Lung (tissue), 11 donors: ENCODE measurements at regions not wholly inside any gene's neighbourhood (a gene's known extent, or its start where the extent isn't known, plus 50 kb on each side); places are given as distances from the start of the nearest gene placed in this dataset.

Experiments used
- ATAC-seq: fragments of 200-7000 bp; cut with Tn5 transposase; one replicate; pipeline ENCODE4 v1.9.1; 2020; ENCODE audit warnings: moderate number of reproducible peaks; ENCODE audit not compliant: insufficient read depth, low FRiP score
- DNase-seq, 3 donors: peaks; one replicate each; pipeline ENCODE4 v3.0.0-alpha.2; 2013 to 2017
- H3K27ac ChIP-seq, 2 donors: one replicate each; pipeline ENCODE4 v1.5.1; 2013; ENCODE audit warnings: mild to moderate bottlenecking in 2 of 2, moderate library complexity in 2 of 2, control low read depth in 1 of 2, inconsistent platforms in 1 of 2, low read depth in 1 of 2, low read length in 1 of 2
- H3K27me3 ChIP-seq, 3 donors: one replicate each; pipeline ENCODE4 v1.5.1; 2013; ENCODE audit warnings: low read length in 2 of 3; ENCODE audit not compliant: control insufficient read depth in 3 of 3, insufficient read depth in 3 of 3
- H3K36me3 ChIP-seq, 4 donors: one replicate each; pipeline ENCODE4 v1.5.1; 2013; ENCODE audit warnings: low read length in 4 of 4, mild to moderate bottlenecking in 1 of 4, moderate library complexity in 1 of 4; ENCODE audit not compliant: control insufficient read depth in 4 of 4, insufficient read depth in 4 of 4
- H3K4me1 ChIP-seq, 5 donors: one replicate each; pipeline ENCODE4 v1.5.1; 2013; ENCODE audit warnings: low read length in 5 of 5, mild to moderate bottlenecking in 2 of 5, moderate library complexity in 1 of 5; ENCODE audit not compliant: control insufficient read depth in 5 of 5, insufficient read depth in 5 of 5
- H3K4me3 ChIP-seq: one replicate; pipeline ENCODE4 v1.5.1; 2013; ENCODE audit warnings: mild to moderate bottlenecking, control low read depth, moderate library complexity
- H3K9ac ChIP-seq, 2 donors: one replicate each; pipeline ENCODE4 v1.5.1; 2013; ENCODE audit warnings: low read length in 2 of 2, control low read depth in 1 of 2; ENCODE audit not compliant: insufficient read depth in 1 of 2
- H3K9me3 ChIP-seq, 4 donors: one replicate each; pipeline ENCODE4 v1.5.1; 2013; ENCODE audit warnings: low read length in 3 of 4, mild to moderate bottlenecking in 1 of 4, moderate library complexity in 1 of 4; ENCODE audit not compliant: control insufficient read depth in 4 of 4, insufficient read depth in 3 of 4
- WGBS, 2 donors: extraction: QIAGEN DNeasy Blood & Tissue Kit; methylation state at CpG; one replicate each; pipeline ENCODE4 v1.1.7; 2013; 5-methylcytosine and 5-hydroxymethylcytosine counted together
- TF ChIP-seq, protein P1 (sequence below): IDR thresholded peaks from 2 replicates; pipeline ENCODE4 v1.5.1; 2012; ENCODE audit warnings: mild to moderate bottlenecking; ENCODE audit errors: control extremely low read depth, extremely low read depth
- donor health status: control.
- donor health status: control.
- donor health status: Bipolar disorder and iron deficiency.
- donor health status: healthy.
- donor health status: DM: yes; HTN: yes; CAD: no.

- 50 to 51% methylated on average over 5 of the region's 5 CpGs for WGBS, 2 donors
- H3K36me3 ChIP-seq, result no peaks in the 10 kb centered on the region
- TF ChIP-seq, protein P1, sequence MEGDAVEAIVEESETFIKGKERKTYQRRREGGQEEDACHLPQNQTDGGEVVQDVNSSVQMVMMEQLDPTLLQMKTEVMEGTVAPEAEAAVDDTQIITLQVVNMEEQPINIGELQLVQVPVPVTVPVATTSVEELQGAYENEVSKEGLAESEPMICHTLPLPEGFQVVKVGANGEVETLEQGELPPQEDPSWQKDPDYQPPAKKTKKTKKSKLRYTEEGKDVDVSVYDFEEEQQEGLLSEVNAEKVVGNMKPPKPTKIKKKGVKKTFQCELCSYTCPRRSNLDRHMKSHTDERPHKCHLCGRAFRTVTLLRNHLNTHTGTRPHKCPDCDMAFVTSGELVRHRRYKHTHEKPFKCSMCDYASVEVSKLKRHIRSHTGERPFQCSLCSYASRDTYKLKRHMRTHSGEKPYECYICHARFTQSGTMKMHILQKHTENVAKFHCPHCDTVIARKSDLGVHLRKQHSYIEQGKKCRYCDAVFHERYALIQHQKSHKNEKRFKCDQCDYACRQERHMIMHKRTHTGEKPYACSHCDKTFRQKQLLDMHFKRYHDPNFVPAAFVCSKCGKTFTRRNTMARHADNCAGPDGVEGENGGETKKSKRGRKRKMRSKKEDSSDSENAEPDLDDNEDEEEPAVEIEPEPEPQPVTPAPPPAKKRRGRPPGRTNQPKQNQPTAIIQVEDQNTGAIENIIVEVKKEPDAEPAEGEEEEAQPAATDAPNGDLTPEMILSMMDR, result peak; percentile 6
- H3K4me1 ChIP-seq, result no peaks in the 10 kb centered on the region
- no peaks in the 10 kb centered on the region for H3K9me3 ChIP-seq
- no peak overlapping the region for H3K27ac ChIP-seq
- no peak overlapping the region for H3K9ac ChIP-seq
- H3K27me3 ChIP-seq, result no peaks in the 10 kb centered on the region
- no peak overlapping the region for H3K4me3 ChIP-seq
- no peak for ATAC-seq
- peak; percentile 48 to 71 (median 68) for DNase-seq
These were observed 607.6 kb downstream of the FGF9 start for GRCh38 chr13:22278336-22278929.

- no peaks in the 10 kb centered on the region for H3K27me3 ChIP-seq
- no peak overlapping the region for H3K27ac ChIP-seq
- 80 to 82% methylated on average over 4 of the region's 4 CpGs for WGBS, 2 donors
- no peaks in the 10 kb centered on the region for H3K9me3 ChIP-seq
- no peak overlapping the region for H3K9ac ChIP-seq
- TF ChIP-seq, protein P1, result no peak
- no peaks in the 10 kb centered on the region for H3K36me3 ChIP-seq
- no peak for ATAC-seq
- DNase-seq, result no peak
- H3K4me1 ChIP-seq, result peaks cover 0 to 5% (median 0%) of the 10 kb centered on the region in 5 donors
- no peak overlapping the region for H3K4me3 ChIP-seq
These were observed 615.0 kb downstream of the FGF9 start for GRCh38 chr13:22285867-22286266.

- Histone ChIP-seq H3K27ac (no peak overlapping the region), H3K36me3 (no peaks in the 10 kb centered on the region), H3K4me3 (no peak overlapping the region), H3K27me3 (no peaks in the 10 kb centered on the region), H3K9ac (no peak overlapping the region), H3K9me3 (no peaks in the 10 kb centered on the region), H3K4me1 (peaks cover 0 to 5% (median 0%) of the 10 kb centered on the region in 5 donors)
- TF ChIP-seq, protein P1, result no peak
- DNase-seq (peak in 2 of 3 donors; percentile 23 to 38), ATAC-seq (no peak)
- 70 to 84% methylated on average over 4 of the region's 4 CpGs for WGBS, 2 donors
These were observed 615.5 kb downstream of the FGF9 start for GRCh38 chr13:22286338-22286737.

DNA sequence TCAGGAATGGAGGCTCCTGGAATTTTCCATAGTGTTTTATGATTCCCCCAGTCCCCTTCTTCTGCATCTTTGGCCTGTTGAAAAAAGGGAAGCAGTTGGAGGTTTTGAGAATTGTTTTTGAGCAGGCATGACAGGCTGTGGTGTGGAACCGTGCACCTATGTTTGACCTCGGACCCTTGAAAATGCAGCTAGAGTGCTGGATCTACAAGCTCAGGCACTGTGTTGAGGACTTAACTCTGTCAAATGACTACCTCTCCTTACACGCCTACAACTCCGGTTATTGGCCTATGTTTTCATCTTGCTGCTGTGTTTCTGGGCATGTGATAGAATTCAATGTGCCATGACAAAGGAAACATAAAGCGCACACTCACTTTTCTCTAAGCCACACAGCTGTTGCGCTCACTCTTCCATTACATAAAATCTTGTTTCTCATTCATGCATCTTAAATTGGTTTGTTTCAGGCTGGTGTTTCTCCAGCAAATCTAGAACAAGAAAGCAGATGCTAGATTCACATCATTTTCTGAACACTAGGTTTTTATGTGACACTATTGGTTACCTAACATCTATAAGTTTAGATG lies 616.6 kb downstream of the FGF9 start:
- Histone ChIP-seq H3K27ac (no peak overlapping the region), H3K27me3 (no peaks in the 10 kb centered on the region), H3K9me3 (no peaks in the 10 kb centered on the region), H3K4me1 (peaks cover 0 to 5% (median 0%) of the 10 kb centered on the region in 5 donors), H3K4me3 (no peak overlapping the region), H3K36me3 (no peaks in the 10 kb centered on the region), H3K9ac (no peak overlapping the region)
- 79 to 89% methylated on average over 6 of the region's 6 CpGs for WGBS, 2 donors
- ATAC-seq (no peak), DNase-seq (no peak)
- TF ChIP-seq, protein P1, result no peak
